GM18520 (cell line): ENCODE measurements at regions not wholly inside any gene's neighbourhood (a gene's known extent, or its start where the extent isn't known, plus 50 kb on each side); places are given as distances from the start of the nearest gene placed in this dataset.
"Not testable (repeated sequence)": the region's sequence is repeated elsewhere in the genome, so short reads cannot be mapped to it uniquely, and the experiment has no call there.

Experiments
- ATAC-seq: cut with Tn5 transposase; IDR thresholded peaks from one replicate; pipeline ENCODE4 v1.9.1; 2021; ENCODE audit not compliant: unreplicated experiment

DNA sequence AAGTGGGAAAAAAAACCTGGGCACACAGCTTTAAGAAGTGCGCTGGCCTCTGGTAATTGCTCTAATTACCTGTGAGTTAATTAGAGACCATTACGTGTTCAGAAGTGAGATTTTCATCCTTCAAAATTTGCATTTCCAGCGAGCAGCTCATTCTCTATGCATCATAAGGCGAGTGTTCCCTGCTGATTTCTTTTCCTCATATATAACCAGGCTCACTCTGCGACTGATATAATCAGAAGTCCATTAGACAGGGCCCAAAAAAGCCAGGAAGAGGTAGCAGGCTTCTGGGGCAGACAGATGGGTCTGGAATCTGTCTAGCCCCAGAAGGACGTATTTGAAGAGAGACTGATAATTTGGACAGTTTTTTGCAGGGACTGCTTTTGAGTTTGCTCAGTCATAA lies 158.7 kb downstream of the MTHFS start:
- no peak for ATAC-seq

DNA sequence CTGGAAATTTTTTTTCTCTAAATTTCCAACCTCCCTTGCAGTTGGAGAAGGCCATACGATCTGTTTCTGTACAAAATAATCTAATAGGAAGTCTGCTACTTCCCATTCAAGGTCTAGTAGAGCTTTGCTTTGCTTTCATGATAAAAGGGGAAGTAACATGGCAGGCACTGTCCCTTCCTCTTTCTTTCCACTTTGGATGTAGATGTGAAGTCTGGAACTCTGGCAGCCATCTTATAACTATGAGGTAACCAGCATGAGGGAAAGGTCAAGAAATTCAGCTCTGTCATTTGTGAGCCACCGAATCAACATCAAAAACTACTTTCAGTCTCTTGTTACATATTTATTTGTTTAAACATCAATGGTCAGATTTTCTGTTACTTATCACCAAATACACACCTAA lies 156.3 kb downstream of the MTHFS start:
- ATAC-seq, result no peak

DNA sequence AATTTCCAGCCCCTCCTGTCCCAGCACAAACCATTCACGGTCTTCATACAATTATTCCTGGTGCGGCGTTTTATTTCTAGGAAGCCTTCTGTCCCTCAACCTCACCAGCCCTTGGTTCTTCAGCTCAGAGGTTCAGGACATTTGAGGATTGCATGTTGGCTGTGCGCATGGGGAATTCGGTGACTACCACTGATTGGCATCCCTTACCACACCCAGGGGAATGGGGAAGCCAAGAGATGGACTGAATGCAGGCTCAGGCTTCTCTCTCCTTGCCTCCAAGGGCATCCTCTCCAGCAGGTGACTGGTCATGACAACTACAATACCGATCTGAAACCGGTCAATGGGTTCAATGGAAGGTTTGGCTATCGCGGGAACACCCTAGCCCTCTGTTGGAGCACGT lies 153.8 kb downstream of the MTHFS start:
- no peak for ATAC-seq

DNA sequence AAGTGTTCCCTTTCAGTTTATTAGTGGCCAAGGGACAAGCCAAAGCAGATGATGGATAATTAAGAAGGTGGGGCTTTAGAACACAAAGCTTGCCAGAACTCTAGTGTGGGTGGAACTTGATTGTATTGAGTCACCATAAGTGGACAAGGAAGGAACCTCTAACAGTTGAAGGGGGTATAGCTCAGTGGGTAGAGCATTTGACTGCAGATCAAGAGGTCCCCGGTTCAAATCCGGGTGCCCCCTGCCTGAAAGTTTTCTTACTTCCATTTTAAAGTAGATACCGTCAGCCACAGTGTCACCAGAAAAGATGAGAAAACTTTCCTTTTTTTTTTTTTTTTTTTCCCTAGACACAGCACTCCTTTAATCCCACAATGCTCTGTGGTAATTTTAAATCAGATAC lies 152.3 kb downstream of the MTHFS start:
- ATAC-seq, result not testable (repeated sequence)

DNA sequence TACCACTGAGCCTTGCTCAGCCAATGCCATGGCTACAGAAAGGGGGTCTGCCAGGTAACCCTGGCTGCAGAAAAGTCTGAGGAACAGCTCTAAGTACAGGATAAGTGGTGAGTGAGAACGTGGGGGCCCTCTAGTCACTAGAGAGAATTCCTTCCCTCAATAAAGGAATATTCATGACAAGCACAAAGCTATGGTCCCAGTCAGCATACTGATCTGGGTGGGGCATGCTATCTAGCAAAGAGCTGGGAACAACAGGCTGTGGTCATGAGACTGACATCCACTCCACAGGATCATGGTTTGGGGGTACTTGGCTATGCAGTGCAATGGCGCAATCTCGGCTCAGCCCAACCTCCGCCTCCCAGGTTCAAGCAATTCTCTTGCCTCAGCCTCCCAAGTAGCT lies 140.4 kb downstream of the MTHFS start:
- ATAC-seq, result no peak

DNA sequence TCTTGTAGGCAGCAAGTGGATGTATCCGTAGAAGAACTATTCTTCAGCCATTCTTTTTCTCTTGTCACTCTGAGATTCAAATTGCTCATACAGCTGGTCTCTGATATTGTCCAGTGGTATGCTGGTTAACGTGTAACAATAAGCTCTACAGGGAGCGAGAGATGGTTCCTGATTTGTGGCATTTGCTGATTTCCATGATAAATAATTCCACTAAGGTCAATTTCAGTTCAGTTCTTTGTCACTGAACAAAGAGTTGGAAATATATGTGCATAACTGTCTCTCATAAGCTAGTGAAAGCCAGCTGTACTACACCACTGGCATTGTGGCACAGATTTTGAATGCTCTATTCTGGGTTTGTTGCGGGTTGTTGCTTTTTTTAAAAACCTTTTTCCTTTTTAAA lies 131.7 kb downstream of the MTHFS start:
- no peak for ATAC-seq

DNA sequence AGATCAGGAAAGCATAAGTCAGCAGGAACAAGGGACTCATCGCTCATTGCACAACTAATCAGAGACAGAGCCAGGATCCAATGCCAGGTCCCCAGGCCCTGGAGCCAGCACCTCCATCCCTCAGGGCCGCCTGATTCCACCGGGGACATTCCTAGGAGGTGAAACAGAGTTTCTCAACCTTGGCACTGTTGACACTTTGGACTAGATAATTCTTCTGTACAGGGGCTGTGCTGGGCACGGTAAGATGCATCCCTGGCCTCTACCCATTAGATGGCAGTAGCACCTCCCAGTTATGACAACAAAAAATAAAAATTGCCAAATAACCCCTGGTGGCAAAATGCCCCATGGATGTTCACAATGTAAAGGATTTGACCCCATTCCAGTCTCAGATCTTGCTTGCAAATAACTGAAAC lies 127.7 kb downstream of the MTHFS start:
- no peak for ATAC-seq

DNA sequence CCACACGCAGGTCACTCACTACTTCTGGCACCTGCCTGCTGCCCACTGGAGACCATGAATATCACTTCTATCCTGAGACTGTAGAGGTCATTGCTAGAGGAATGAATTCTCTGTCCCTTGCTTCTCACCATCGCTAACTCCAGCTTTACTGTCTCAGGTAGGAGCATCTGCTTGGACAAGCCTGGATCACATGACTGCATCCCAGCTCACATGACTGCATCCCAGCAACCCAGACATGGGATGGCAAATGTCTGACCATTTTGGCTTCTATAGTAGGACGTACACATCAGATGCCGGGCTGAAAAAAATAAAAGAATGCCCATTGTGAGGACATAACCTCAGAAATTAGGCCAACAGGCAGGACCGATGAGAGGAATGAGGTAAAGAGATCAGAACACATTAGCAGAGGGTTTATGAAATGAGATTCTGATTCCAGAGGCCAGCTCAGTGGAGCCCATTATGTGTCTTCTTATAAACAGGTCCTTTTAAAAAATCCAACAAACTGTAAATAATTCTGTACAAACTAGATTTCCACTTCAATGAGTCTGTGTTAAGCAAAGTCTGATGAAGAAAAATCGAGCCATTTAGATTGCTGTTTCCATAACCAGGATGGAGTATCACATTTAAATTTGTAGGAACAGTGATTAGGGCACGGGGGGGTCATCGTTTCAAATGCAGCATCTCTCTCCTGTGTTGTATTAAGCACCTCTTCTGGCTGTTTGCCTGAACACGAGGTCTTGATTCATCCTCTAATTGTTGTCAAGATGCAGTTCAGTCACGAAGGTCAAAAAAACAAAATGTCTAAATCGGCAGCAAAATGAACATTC lies 126.7 kb downstream of the MTHFS start:
- ATAC-seq, result no peak

DNA sequence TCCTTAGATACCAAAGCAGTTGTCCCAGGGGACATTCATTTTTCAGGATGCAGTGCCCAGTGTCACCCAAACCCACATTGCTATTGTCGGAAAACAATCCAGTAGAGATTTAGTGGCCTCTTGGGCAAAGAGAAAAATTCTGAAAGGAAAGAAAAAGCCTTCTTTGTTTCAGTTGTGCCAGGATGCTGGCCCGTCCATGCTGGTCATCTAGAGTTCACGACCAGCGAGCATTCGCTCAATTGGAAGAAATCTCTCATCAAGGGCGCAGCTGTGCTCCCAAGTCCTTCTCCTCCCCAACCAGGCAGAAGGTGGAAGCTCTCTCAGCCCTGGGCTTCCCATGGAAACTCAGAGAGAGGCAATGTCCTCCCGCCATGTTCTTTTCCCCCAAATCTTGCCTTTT lies 123.7 kb downstream of the MTHFS start:
- no peak for ATAC-seq

DNA sequence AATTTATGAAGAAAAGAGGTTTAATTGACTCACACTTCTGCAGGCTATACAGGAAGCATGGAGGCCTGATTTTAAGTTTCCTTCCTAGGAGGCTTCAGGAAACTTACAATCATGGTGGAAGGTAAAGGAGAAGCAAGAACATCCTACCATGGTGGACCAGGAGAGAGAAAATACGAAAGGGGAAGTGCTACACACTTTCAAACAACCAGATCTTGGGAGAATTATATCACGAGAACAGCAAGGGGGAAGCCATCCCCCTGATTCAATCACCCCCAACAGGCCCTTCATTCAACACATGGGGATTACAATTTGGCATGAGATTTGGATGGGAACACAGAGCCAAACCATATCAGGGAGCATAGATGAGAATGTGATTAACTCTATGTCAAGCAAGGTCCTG lies 121.0 kb downstream of the MTHFS start:
- ATAC-seq, result no peak

DNA sequence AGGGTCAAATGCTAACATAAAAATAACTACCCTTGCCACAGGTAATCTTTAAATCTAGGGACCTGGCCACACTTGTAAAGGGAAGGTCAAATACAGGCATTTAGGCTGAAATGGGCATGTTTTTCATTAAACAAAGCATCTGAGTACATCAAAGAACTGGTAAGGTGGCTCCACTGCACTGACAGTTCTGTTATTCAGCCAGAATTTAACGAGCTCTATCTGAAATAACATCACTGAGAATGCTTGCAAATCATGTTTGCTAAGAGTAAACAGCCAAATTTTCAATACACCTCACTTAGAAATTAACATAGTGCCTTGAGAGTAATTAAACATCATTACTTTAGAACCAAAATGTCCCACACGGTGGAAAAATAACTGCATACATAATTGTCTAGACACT lies 118.9 kb downstream of the MTHFS start:
- ATAC-seq, result no peak

DNA sequence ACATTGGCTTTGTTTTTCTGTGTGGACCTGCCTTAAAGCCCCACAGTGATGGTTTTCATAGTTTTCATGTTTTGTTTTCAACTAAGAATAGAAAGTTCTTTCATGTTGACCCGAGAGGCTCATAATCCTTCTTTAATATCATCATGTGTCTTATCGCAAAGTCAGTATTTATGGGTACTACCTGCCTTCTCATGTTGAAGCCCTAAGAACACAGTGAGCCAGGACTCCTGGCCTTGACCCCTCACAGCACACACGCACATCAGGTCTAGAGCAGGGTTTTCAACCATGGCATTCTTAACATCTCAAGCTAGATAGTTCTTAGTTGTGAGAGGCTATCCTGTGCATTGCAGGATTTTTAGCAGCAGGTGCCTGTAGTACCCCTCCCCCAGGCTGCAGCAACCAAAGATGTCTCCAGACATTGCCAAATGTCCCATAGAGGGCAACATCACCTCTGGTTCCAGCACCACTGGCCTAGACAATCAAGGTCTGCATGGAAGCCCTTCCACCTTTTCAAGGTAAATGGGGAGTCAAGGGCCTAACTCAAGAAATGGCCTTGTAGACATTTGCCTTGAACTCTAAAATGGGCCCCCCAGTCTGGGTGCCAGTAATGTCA lies 118.3 kb downstream of the MTHFS start:
- no peak for ATAC-seq

DNA sequence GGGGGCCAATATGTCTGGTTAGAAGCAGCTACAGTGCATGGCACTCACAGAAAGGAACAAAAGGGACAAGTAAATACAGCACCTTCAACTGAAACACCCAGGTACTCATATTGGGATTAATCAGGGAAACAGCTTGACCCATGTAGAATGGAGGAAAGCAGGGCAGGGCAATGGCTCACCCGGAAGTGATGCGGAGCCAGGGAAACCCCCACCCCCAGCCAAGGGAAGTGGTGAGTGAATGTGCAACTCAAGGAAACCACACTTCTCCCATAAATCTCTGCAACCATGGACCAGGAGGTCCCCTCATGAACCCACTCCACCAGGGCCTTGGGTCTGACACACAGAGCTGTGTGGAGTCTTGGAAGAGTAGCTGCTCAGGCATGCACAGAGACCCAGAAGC lies 117.1 kb downstream of the MTHFS start:
- no peak for ATAC-seq

DNA sequence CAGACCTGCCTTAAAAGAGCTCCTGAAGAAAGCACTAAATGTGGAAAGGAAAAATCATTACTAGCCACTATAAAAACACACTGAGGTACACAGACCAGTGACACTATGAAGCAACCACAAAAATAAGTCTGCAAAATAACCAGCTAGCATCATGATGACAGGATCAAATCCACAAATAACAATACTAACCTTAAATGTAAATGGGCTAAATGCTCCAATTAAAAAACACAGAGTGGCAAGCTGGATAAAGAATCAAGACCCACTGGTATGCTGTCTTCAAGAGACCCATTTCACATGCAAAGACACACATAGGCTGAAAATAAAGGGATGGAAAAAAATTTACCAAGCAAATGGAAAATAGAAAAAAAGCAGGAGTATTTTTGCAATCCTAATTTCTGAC lies 114.5 kb downstream of the MTHFS start:
- ATAC-seq, result not testable (repeated sequence)
